Caco-2 (cell line): ENCODE measurements at regions not wholly inside any gene's neighbourhood (a gene's known extent, or its start where the extent isn't known, plus 50 kb on each side); places are given as distances from the start of the nearest gene placed in this dataset.

Experiments
- BruUV-seq: library from RNA; stranded (reverse); fragments of 400-500 nt; replicated peaks from 2 replicates; lab custom pipeline; 2021; lab: Mats Ljungman, UMichigan
- CTCF ChIA-PET: fragments of 300-600 bp; sonication (Branson Sonifier 250); formaldehyde crosslinking; loops from one replicate; lab custom pipeline; 2022; ENCODE audit warnings: antibody characterized with exemption; lab: Charles Lee
- POLR2A ChIA-PET: fragments of 300-600 bp; sonication (Branson Sonifier 250); formaldehyde crosslinking; loops from one replicate; lab custom pipeline; 2022; ENCODE audit warnings: antibody characterized with exemption; lab: Charles Lee
- DNase-seq, 2 experiments: peaks; one replicate each; pipeline versions ENCODE4 v3.0.0 to v3.0.0-alpha.2; 2020 to 2022
- H3K27me3 ChIP-seq: replicated peaks from 2 replicates; pipeline ENCODE4 v1.6.0; 2011; ENCODE audit warnings: low read length; ENCODE audit not compliant: control insufficient read depth, insufficient read depth
- H3K36me3 ChIP-seq: 2 replicates; pipeline ENCODE4 v1.5.1; 2011; ENCODE audit warnings: low read length; ENCODE audit not compliant: control insufficient read depth, insufficient read depth
- H3K4me1 ChIP-seq: fragments of 250-450 bp; sonication (Bioruptor Pico); 2 replicates; pipeline ENCODE4 v1.5.1; 2020; ENCODE audit warnings: mild to moderate bottlenecking
- H3K4me3 ChIP-seq: 2 replicates; pipeline ENCODE4 v1.5.1; 2011; ENCODE audit warnings: low read depth, mild to moderate bottlenecking, control low read depth, low read length
- H3K9me3 ChIP-seq: fragments of 250-450 bp; sonication (Bioruptor Pico); 2 replicates; pipeline ENCODE4 v1.5.1; 2020; ENCODE audit warnings: mild to moderate bottlenecking, moderate library complexity
- H3K27ac Mint-ChIP-seq: one replicate; pipeline ENCODE4 v1.8.0; 2022; ENCODE audit warnings: mixed read lengths; ENCODE audit not compliant: unreplicated experiment
- H3K27me3 Mint-ChIP-seq: one replicate; pipeline ENCODE4 v1.8.0; 2022; ENCODE audit warnings: mixed read lengths; ENCODE audit not compliant: insufficient read depth, unreplicated experiment
- H3K36me3 Mint-ChIP-seq: one replicate; pipeline ENCODE4 v1.8.0; 2022; ENCODE audit warnings: mild to moderate bottlenecking, mixed read lengths; ENCODE audit not compliant: insufficient read depth, unreplicated experiment
- H3K4me1 Mint-ChIP-seq: one replicate; pipeline ENCODE4 v1.8.0; 2022; ENCODE audit warnings: low read depth, mixed read lengths; ENCODE audit not compliant: unreplicated experiment
- H3K4me3 Mint-ChIP-seq: one replicate; pipeline ENCODE4 v1.8.0; 2022; ENCODE audit warnings: mild to moderate bottlenecking, moderate library complexity, mixed read lengths; ENCODE audit not compliant: unreplicated experiment
- H3K9me3 Mint-ChIP-seq: one replicate; pipeline ENCODE4 v1.8.0; 2022; ENCODE audit warnings: mixed read lengths; ENCODE audit not compliant: unreplicated experiment
- intact Hi-C: fragments of 100-400 bp; cut with micrococcal nuclease; formaldehyde crosslinking; loops from one replicate; pipeline ENCODE4 v1.10.0; 2022; ENCODE audit not compliant: unreplicated experiment
- TF ChIP-seq, protein P1 (sequence below), 2 experiments: fragments of 200-600 bp in 1 of 2; IDR thresholded peaks; 1 replicate in 1 of 2; 2 replicates in 1 of 2; pipeline versions ENCODE4 v1.5.1 to v1.8.0; 2011 to 2022; ENCODE audit warnings: antibody characterized with exemption in 1 of 2, control low read depth in 1 of 2, inconsistent platforms in 1 of 2, low read depth in 1 of 2, low read length in 1 of 2, mild to moderate bottlenecking in 1 of 2, moderate library complexity in 1 of 2; ENCODE audit not compliant: insufficient read depth in 1 of 2, severe bottlenecking in 1 of 2, unreplicated experiment in 1 of 2

DNA sequence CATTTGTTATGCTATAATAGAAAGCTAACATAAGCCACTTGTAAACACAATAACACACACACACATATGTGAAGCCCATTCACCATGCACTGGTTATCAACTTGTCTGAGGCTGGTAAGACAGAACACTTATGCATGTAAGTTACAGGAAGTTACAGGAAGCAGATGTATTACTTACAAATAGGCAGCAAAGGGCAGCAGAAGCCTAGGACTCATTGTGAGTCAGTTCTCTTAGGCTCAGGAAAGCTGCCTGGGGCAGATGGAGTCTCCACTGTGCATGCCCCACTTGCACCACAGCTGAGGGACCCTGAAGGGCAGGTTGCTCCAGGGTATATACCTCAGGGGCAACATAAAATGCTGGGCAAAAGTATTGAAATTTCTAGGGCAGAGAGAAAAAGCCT is 748.8 kb upstream of the CCDC54 start:
- H3K4me3 Mint-ChIP-seq, result no peak overlapping the region
- no TSS peak for BruUV-seq
- H3K27ac Mint-ChIP-seq, result no peak overlapping the region
- peaks cover 4% of the 10 kb centered on the region; the same call in 1 of the 2 replicates for H3K9me3 ChIP-seq
- H3K9me3 Mint-ChIP-seq, result peaks cover 13% of the 10 kb centered on the region
- H3K27me3 Mint-ChIP-seq, result no peaks in the 10 kb centered on the region
- ChIA-PET CTCF (no interaction called here), POLR2A (no interaction called here)
- intact Hi-C loops, result no loop called here
- H3K4me1 Mint-ChIP-seq, result no peaks in the 10 kb centered on the region
- H3K27me3 ChIP-seq, result no peaks in the 10 kb centered on the region
- H3K36me3 ChIP-seq, result no peaks in the 10 kb centered on the region
- DNase-seq, result no peak
- TF ChIP-seq, protein P1, sequence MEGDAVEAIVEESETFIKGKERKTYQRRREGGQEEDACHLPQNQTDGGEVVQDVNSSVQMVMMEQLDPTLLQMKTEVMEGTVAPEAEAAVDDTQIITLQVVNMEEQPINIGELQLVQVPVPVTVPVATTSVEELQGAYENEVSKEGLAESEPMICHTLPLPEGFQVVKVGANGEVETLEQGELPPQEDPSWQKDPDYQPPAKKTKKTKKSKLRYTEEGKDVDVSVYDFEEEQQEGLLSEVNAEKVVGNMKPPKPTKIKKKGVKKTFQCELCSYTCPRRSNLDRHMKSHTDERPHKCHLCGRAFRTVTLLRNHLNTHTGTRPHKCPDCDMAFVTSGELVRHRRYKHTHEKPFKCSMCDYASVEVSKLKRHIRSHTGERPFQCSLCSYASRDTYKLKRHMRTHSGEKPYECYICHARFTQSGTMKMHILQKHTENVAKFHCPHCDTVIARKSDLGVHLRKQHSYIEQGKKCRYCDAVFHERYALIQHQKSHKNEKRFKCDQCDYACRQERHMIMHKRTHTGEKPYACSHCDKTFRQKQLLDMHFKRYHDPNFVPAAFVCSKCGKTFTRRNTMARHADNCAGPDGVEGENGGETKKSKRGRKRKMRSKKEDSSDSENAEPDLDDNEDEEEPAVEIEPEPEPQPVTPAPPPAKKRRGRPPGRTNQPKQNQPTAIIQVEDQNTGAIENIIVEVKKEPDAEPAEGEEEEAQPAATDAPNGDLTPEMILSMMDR (IDR thresholded peaks at IDR 0.05; ENCODE audit: insufficient read depth in 1 of 2, low read depth in 1 of 2, low read length in 1 of 2, severe bottlenecking in 1 of 2, unreplicated experiment in 1 of 2), result no peak
- H3K36me3 Mint-ChIP-seq, result no peaks in the 10 kb centered on the region
- H3K4me1 ChIP-seq, result no peaks in the 10 kb centered on the region
- no peak overlapping the region for H3K4me3 ChIP-seq

DNA sequence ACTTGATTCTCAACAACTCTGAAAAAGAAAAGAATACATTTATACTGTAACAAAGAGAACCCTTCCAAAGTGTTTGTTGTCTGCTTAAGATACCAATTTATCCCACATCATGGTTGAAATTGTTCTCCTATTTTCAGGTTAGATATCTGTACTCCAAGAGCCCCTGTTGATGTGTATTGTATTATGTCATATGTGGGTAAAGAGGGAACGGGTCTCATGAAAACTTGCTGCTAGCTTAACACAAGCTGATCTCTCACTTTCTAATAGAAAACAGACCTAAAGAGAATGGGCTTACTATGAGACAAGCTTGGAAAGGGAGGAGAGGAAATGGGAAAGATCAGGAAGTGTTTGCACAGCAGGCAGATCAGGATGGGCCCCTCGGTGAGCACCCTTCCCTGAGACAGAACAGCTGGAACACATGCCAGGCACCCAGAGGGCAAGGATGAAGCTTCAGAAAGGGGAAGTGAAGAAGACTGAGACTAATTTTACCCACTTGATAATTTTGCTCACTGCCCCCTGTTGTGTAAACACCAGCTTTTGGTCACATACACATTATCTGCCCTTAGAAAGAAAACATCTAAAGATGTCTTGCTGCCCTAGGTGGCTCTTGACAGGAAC is 747.9 kb upstream of the CCDC54 start:
- Mint-ChIP-seq H3K27ac (no peak overlapping the region), H3K27me3 (no peaks in the 10 kb centered on the region), H3K4me1 (no peaks in the 10 kb centered on the region), H3K36me3 (no peaks in the 10 kb centered on the region), H3K4me3 (no peak overlapping the region), H3K9me3 (peaks cover 4% of the 10 kb centered on the region)
- H3K4me1 ChIP-seq, result no peaks in the 10 kb centered on the region
- POLR2A ChIA-PET, result no interaction called here
- no peak for DNase-seq
- CTCF ChIA-PET, result no interaction called here
- BruUV-seq, result no TSS peak
- intact Hi-C loops, result no loop called here
- H3K4me3 ChIP-seq, result no peak overlapping the region
- H3K36me3 ChIP-seq, result no peaks in the 10 kb centered on the region
- TF ChIP-seq, protein P1 (IDR thresholded peaks at IDR 0.05; ENCODE audit: insufficient read depth in 1 of 2, low read depth in 1 of 2, low read length in 1 of 2, severe bottlenecking in 1 of 2, unreplicated experiment in 1 of 2), result no peak
- peaks cover 1% of the 10 kb centered on the region; the same call in 1 of the 2 replicates for H3K9me3 ChIP-seq
- no peaks in the 10 kb centered on the region for H3K27me3 ChIP-seq

DNA sequence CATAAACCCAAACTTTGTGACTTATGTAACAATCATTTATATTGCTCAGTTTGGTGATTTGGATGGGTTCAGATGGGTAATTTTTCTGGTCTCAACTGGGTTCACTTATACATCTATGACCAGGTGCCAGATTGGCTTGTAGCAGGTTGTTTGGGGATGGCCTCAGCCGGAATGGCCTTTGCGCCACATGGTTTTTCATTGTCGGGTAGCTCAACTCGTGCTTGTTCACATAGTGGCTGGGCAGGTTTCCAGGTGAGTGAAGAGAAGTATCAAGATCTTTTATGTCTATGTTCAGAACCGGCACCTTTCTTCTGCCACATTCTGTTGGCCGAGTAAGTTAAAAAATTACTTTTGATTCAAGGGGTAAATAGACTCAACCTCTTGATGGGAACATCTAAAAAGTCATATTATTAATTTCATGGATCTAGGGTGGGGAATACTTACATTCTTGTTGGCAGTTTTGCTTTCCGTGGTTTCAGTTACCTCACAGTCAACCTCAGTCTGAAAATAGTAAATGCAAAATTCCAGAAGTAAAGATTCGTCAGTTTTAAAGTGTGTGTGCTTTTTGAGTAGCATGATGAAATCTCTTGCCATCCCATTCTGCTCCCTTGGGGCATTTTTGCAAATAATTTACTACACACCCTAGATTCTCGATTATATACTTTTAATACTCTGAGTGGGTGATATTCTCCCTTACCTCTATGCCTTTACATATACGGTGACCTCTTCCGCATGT is 745.7 kb upstream of the CCDC54 start:
- intact Hi-C loops, result no loop called here
- ChIA-PET POLR2A (no interaction called here), CTCF (no interaction called here)
- no TSS peak for BruUV-seq
- H3K4me3 ChIP-seq, result no peak overlapping the region
- H3K9me3 ChIP-seq, result no peaks in the 10 kb centered on the region
- TF ChIP-seq, protein P1 (IDR thresholded peaks at IDR 0.05; ENCODE audit: insufficient read depth in 1 of 2, low read depth in 1 of 2, low read length in 1 of 2, severe bottlenecking in 1 of 2, unreplicated experiment in 1 of 2), result no peak
- no peaks in the 10 kb centered on the region for H3K36me3 ChIP-seq
- no peak overlapping the region for H3K4me3 Mint-ChIP-seq
- H3K27me3 ChIP-seq, result no peaks in the 10 kb centered on the region
- no peak overlapping the region for H3K27ac Mint-ChIP-seq
- no peaks in the 10 kb centered on the region for H3K9me3 Mint-ChIP-seq
- H3K4me1 ChIP-seq, result no peaks in the 10 kb centered on the region
- H3K36me3 Mint-ChIP-seq, result no peaks in the 10 kb centered on the region
- no peaks in the 10 kb centered on the region for H3K27me3 Mint-ChIP-seq
- H3K4me1 Mint-ChIP-seq, result no peaks in the 10 kb centered on the region
- DNase-seq, result no peak
